Mesenchymal stem cell (in vitro differentiated cells and primary cell): ENCODE measurements at regions not wholly inside any gene's neighbourhood (a gene's known extent, or its start where the extent isn't known, plus 50 kb on each side); places are given as distances from the start of the nearest gene placed in this dataset.
A peak's percentile ranks its signal among the peaks of the same experiment; 100 is the strongest.

Experiments
- DNase-seq: peaks from one replicate; pipeline ENCODE4 v3.0.0-alpha.2; 2013
- H2AFZ ChIP-seq: one replicate; pipeline ENCODE4 v1.6.1; 2013; ENCODE audit warnings: low read depth, mild to moderate bottlenecking, control low read depth, inconsistent platforms, low read length, moderate library complexity
- H2AK5ac ChIP-seq: 2 replicates; pipeline ENCODE4 v1.6.1; 2013; ENCODE audit warnings: low read length, moderate library complexity, mild to moderate bottlenecking, inconsistent platforms; ENCODE audit not compliant: severe bottlenecking
- H2BK120ac ChIP-seq: one replicate; pipeline ENCODE4 v1.6.1; 2013; ENCODE audit warnings: low read depth, mild to moderate bottlenecking, inconsistent platforms, low read length, moderate library complexity
- H2BK12ac ChIP-seq, 2 experiments: one replicate each; pipeline ENCODE4 v1.6.1; 2013; ENCODE audit warnings: inconsistent platforms in 2 of 2, low read length in 2 of 2, mild to moderate bottlenecking in 2 of 2, moderate library complexity in 2 of 2, control low read depth in 1 of 2
- H2BK15ac ChIP-seq: one replicate; pipeline ENCODE4 v1.6.1; 2013; ENCODE audit warnings: mild to moderate bottlenecking, low read depth, inconsistent platforms; ENCODE audit not compliant: poor library complexity, severe bottlenecking
- H2BK5ac ChIP-seq: 2 replicates; pipeline ENCODE4 v1.6.1; 2013; ENCODE audit warnings: low read depth, mild to moderate bottlenecking, low read length, control low read depth, inconsistent platforms; ENCODE audit not compliant: poor library complexity, severe bottlenecking
- H3K14ac ChIP-seq, 2 experiments: one replicate each; pipeline ENCODE4 v1.6.1; 2013; ENCODE audit warnings: inconsistent platforms in 2 of 2, low read length in 2 of 2, control low read depth in 1 of 2, mild to moderate bottlenecking in 1 of 2, moderate library complexity in 1 of 2
- H3K18ac ChIP-seq, 2 experiments: one replicate each; pipeline ENCODE4 v1.6.1; 2013; ENCODE audit warnings: inconsistent platforms in 2 of 2, low read length in 2 of 2, control low read depth in 1 of 2, low read depth in 1 of 2, mild to moderate bottlenecking in 1 of 2
- H3K23ac ChIP-seq, 2 experiments: one replicate each; pipeline ENCODE4 v1.6.1; 2013; ENCODE audit warnings: inconsistent platforms in 2 of 2, low read length in 2 of 2, mild to moderate bottlenecking in 2 of 2, moderate library complexity in 2 of 2, control low read depth in 1 of 2
- H3K27ac ChIP-seq: 2 replicates; pipeline ENCODE4 v1.5.1; 2013; ENCODE audit warnings: mild to moderate bottlenecking, moderate library complexity, low read length, control low read depth, inconsistent platforms; ENCODE audit not compliant: poor library complexity, severe bottlenecking
- H3K27me3 ChIP-seq, 2 experiments: 2 replicates each; pipeline versions ENCODE4 v1.6.1 to v1.7.0; 2013; ENCODE audit warnings: low read length in 2 of 2, mild to moderate bottlenecking in 2 of 2, moderate library complexity in 2 of 2, control low read depth in 1 of 2, inconsistent platforms in 1 of 2; ENCODE audit not compliant: control insufficient read depth in 1 of 2, insufficient read depth in 1 of 2
- H3K36me3 ChIP-seq, 2 experiments: 2 replicates each; pipeline versions ENCODE4 v1.6.1 to v1.7.0; 2013; ENCODE audit warnings: low read length in 2 of 2, control low read depth in 1 of 2, inconsistent platforms in 1 of 2, low read depth in 1 of 2, mild to moderate bottlenecking in 1 of 2; ENCODE audit not compliant: insufficient read depth in 2 of 2, control insufficient read depth in 1 of 2
- H3K4ac ChIP-seq, 2 experiments: one replicate each; pipeline ENCODE4 v1.6.1; 2013; ENCODE audit warnings: inconsistent platforms in 2 of 2, low read length in 2 of 2, mild to moderate bottlenecking in 2 of 2, moderate library complexity in 2 of 2, control low read depth in 1 of 2, low read depth in 1 of 2
- H3K4me1 ChIP-seq: 2 replicates; pipeline ENCODE4 v1.6.1; 2013; ENCODE audit warnings: low read depth, low read length, control low read depth; ENCODE audit not compliant: control insufficient read depth, insufficient read depth
- H3K4me2 ChIP-seq: 2 replicates; pipeline ENCODE4 v1.6.1; 2013; ENCODE audit warnings: low read length, mild to moderate bottlenecking, inconsistent platforms; ENCODE audit not compliant: poor library complexity, severe bottlenecking
- H3K4me3 ChIP-seq, 2 experiments: 2 replicates each; pipeline versions ENCODE4 v1.5.1 to v1.7.0; 2013; ENCODE audit warnings: low read length in 2 of 2, mild to moderate bottlenecking in 2 of 2, control low read depth in 1 of 2, low read depth in 1 of 2; ENCODE audit not compliant: insufficient read depth in 1 of 2
- H3K79me1 ChIP-seq: replicated peaks from 2 replicates; pipeline ENCODE4 v1.6.1; 2013; ENCODE audit warnings: mild to moderate bottlenecking, control low read depth, low read length, inconsistent platforms; ENCODE audit not compliant: poor library complexity, severe bottlenecking
- H3K9ac ChIP-seq: 2 replicates; pipeline ENCODE4 v1.7.0; 2013; ENCODE audit warnings: mild to moderate bottlenecking, low read length, moderate library complexity
- H3K9me3 ChIP-seq: 2 replicates; pipeline ENCODE4 v1.7.0; 2013; ENCODE audit warnings: mild to moderate bottlenecking, low read length; ENCODE audit not compliant: control insufficient read depth
- H4K8ac ChIP-seq: one replicate; pipeline ENCODE4 v1.6.1; 2013; ENCODE audit warnings: inconsistent platforms, mild to moderate bottlenecking, low read length, moderate library complexity
- H4K91ac ChIP-seq: one replicate; pipeline ENCODE4 v1.6.1; 2013; ENCODE audit warnings: mild to moderate bottlenecking, low read length, inconsistent platforms
- WGBS: methylation state at CpG from one replicate; pipeline ENCODE4 v1.1.7; 2013; ENCODE audit warnings: mixed read lengths; 5-methylcytosine and 5-hydroxymethylcytosine counted together

GRCh38 chr7:49397750-49398149 lies 375.7 kb upstream of the VWC2 start:
- Histone ChIP-seq H2BK120ac (no peak overlapping the region), H3K79me1 (no peaks in the 10 kb centered on the region), H2AFZ (no peak overlapping the region), H3K14ac (no peak overlapping the region), H2BK5ac (no peak overlapping the region), H3K36me3 (no peaks in the 10 kb centered on the region), H3K18ac (no peak overlapping the region), H4K8ac (no peak overlapping the region), H3K9ac (peak overlapping the region; percentile 56), H3K4me3 (no peak overlapping the region), H3K27me3 (no peaks in the 10 kb centered on the region), H3K9me3 (no peaks in the 10 kb centered on the region), H2AK5ac (no peak overlapping the region), H3K27ac (no peak overlapping the region), H2BK15ac (no peak overlapping the region), H4K91ac (no peak overlapping the region), H3K4me1 (no peaks in the 10 kb centered on the region), H3K23ac (no peak overlapping the region), H3K4me2 (no peak overlapping the region), H2BK12ac (no peak overlapping the region), H3K4ac (no peak overlapping the region)
- WGBS = no CpG with 5 or more reads among the region's 4 CpGs
- no peak for DNase-seq

DNA sequence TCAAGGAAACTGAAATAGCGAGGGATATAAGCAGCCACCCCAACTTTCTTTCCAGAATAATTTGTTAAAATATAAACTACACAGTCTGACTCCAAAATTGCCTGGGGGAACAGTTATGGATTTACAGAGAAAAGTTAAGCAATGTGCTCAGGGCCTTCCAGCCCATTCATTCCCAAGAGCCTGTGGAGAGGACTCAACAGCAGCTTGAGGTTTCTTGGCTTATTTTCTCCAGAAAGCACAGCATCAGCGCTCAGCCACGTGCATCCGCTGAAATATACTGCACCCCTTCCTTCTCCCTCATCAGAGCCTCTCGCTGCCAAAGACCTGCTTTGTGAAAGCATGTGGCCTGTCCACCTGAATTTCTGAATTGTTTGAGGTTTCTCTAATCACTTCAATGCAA lies 375.2 kb upstream of the VWC2 start:
- H3K27ac ChIP-seq = no peak overlapping the region
- no peak overlapping the region for H2AK5ac ChIP-seq
- no peak for DNase-seq
- no peaks in the 10 kb centered on the region for H3K36me3 ChIP-seq
- WGBS = 73% methylated on average over 5 of the region's 5 CpGs
- H3K23ac ChIP-seq = no peak overlapping the region
- H2AFZ ChIP-seq = no peak overlapping the region
- H3K4me1 ChIP-seq = no peaks in the 10 kb centered on the region
- no peak overlapping the region for H3K18ac ChIP-seq
- no peak overlapping the region for H2BK12ac ChIP-seq
- H3K9ac ChIP-seq = peak overlapping the region; percentile 56
- H3K4ac ChIP-seq = no peak overlapping the region
- no peak overlapping the region for H2BK15ac ChIP-seq
- H4K91ac ChIP-seq = no peak overlapping the region
- no peak overlapping the region for H4K8ac ChIP-seq
- no peak overlapping the region for H2BK120ac ChIP-seq
- no peak overlapping the region for H3K14ac ChIP-seq
- no peaks in the 10 kb centered on the region for H3K79me1 ChIP-seq
- no peaks in the 10 kb centered on the region for H3K27me3 ChIP-seq
- peak overlapping the region in 1 of 2 experiments; percentile 36 for H3K4me3 ChIP-seq
- H3K4me2 ChIP-seq = no peak overlapping the region
- H3K9me3 ChIP-seq = no peaks in the 10 kb centered on the region
- H2BK5ac ChIP-seq = no peak overlapping the region

DNA sequence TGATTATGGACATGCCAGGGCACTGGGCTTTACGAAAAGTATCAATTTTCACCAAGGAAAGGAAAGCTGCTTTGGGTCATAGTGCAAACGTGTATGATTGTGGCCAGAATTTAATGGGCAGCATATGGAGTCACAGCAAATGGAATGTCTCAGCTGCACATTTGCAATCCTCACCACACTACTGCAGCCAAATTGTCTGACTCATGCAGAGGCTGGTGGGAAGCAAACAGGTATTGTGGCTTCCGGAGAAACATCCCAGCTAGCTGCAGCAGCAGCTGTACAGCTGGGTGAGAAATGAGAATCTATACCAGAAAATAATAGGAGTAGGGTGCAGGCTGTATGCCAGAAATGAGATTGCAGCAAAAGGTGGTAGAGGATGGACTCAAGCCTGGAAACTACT lies 374.7 kb upstream of the VWC2 start:
- Histone ChIP-seq H3K27me3 (no peaks in the 10 kb centered on the region), H3K18ac (no peak overlapping the region), H2AK5ac (no peak overlapping the region), H3K4me2 (no peak overlapping the region), H3K9me3 (no peaks in the 10 kb centered on the region), H3K23ac (no peak overlapping the region), H4K8ac (no peak overlapping the region), H4K91ac (no peak overlapping the region), H3K4me1 (no peaks in the 10 kb centered on the region), H2AFZ (no peak overlapping the region), H3K4me3 (peak overlapping the region in 1 of 2 experiments; percentile 36), H2BK12ac (no peak overlapping the region), H3K4ac (no peak overlapping the region), H2BK15ac (no peak overlapping the region), H3K9ac (peak overlapping the region; percentile 56), H3K27ac (no peak overlapping the region), H3K79me1 (no peaks in the 10 kb centered on the region), H3K14ac (no peak overlapping the region), H2BK120ac (no peak overlapping the region), H2BK5ac (no peak overlapping the region), H3K36me3 (no peaks in the 10 kb centered on the region)
- WGBS = 67% methylated on average over 2 of the region's 3 CpGs
- DNase-seq = no peak

DNA sequence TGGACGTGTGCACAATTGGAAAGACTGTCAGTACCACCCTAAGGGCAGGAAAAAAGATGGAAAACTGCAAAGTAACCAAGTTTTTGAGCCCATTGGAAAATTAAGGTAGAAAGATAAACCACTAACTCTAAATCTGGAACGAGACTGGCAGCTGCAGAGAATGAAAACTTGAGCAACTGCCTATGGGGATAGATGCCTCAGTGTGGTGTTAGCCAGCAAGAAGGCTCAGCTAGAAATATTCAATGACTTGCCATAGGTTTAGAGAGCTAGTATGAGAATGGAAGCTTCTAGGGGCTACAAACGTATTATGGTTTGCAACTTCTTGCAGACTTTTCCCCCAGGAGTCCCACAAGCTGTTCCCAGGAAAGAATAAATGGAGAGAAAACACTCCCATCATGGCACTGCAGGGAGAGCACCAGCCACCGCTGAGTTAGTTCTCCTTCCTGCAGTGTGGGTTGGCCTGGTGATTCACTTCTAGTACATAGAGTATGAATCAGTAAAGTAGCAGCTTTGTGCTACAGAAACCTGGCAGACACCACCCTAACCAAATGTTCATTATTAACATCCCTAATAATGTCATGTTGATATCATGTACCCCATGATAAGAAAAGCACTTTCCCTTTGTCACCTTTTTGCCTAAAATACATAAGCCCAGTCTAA lies 372.4 kb upstream of the VWC2 start:
- Histone ChIP-seq H3K27ac (no peak overlapping the region), H2BK5ac (no peak overlapping the region), H3K79me1 (no peaks in the 10 kb centered on the region), H4K8ac (no peak overlapping the region), H3K9ac (no peak overlapping the region), H3K27me3 (no peaks in the 10 kb centered on the region), H2AK5ac (no peak overlapping the region), H3K4me1 (no peaks in the 10 kb centered on the region), H3K4ac (no peak overlapping the region), H3K18ac (no peak overlapping the region), H3K14ac (no peak overlapping the region), H2BK120ac (no peak overlapping the region), H4K91ac (no peak overlapping the region), H2BK15ac (no peak overlapping the region), H2AFZ (no peak overlapping the region), H3K4me2 (no peak overlapping the region), H3K4me3 (peak overlapping the region in 1 of 2 experiments; percentile 23), H3K23ac (no peak overlapping the region), H3K36me3 (no peaks in the 10 kb centered on the region), H2BK12ac (no peak overlapping the region), H3K9me3 (no peaks in the 10 kb centered on the region)
- 52% methylated on average over 2 of the region's 4 CpGs for WGBS
- DNase-seq = no peak
